ENCODE measurements at regions not wholly inside any gene's neighbourhood (a gene's known extent, or its start where the extent isn't known, plus 50 kb on each side); places are given as distances from the start of the nearest gene placed in this dataset.

GRCh38 chr17:13353590-13353989 lies 248.1 kb downstream of the HS3ST3A1 start:
- DNase-seq, result no peak

- DNase-seq, result no peak
Measured at GRCh38 chr17:13352747-13353415, 248.8 kb downstream of the HS3ST3A1 start.

GRCh38 chr17:13351046-13351445 lies 250.7 kb downstream of the HS3ST3A1 start:
- DNase-seq, result peak; percentile 57

GRCh38 chr17:13350466-13350865 lies 251.3 kb downstream of the HS3ST3A1 start:
- DNase-seq, result no peak

- DNase-seq, result peak; percentile 94
Measured at GRCh38 chr17:13346996-13347762, 254.6 kb downstream of the HS3ST3A1 start.

- no peak for DNase-seq
Measured at GRCh38 chr17:13346592-13346991, 255.1 kb downstream of the HS3ST3A1 start.

- DNase-seq, result peak; percentile 94
Measured at GRCh38 chr17:13346081-13346533, 255.6 kb downstream of the HS3ST3A1 start.

- DNase-seq, result no peak
Measured at GRCh38 chr17:13338421-13338820, 263.3 kb downstream of the HS3ST3A1 start.

GRCh38 chr17:13337864-13338371 lies 263.8 kb downstream of the HS3ST3A1 start:
- DNase-seq, result peak; percentile 78

- DNase-seq, result peak; percentile 65
Measured at GRCh38 chr17:13337151-13337550, 264.6 kb downstream of the HS3ST3A1 start.

GRCh38 chr17:13334374-13334773 lies 267.4 kb downstream of the HS3ST3A1 start:
- no peak for DNase-seq

- no peak for DNase-seq
Measured at GRCh38 chr17:13333661-13334060, 268.1 kb downstream of the HS3ST3A1 start.

- DNase-seq, result no peak
Measured at GRCh38 chr17:13332207-13332606, 269.5 kb downstream of the HS3ST3A1 start.

GRCh38 chr17:13329421-13329820 lies 272.3 kb downstream of the HS3ST3A1 start:
- no peak for DNase-seq

- DNase-seq, result no peak
Measured at GRCh38 chr17:13323990-13324389, 277.7 kb downstream of the HS3ST3A1 start.

- no peak for DNase-seq
Measured at GRCh38 chr17:13321951-13322701, 279.6 kb downstream of the HS3ST3A1 start.

- DNase-seq, result no peak
Measured at GRCh38 chr17:13320046-13320785, 281.5 kb downstream of the HS3ST3A1 start.

GRCh38 chr17:13316657-13317056 lies 285.1 kb downstream of the HS3ST3A1 start:
- no peak for DNase-seq

- DNase-seq, result peak; percentile 90
Measured at GRCh38 chr17:13311306-13311705, 290.4 kb downstream of the HS3ST3A1 start.

- no peak for DNase-seq
Measured at GRCh38 chr17:13310858-13311257, 290.9 kb downstream of the HS3ST3A1 start.

- peak; percentile 78 for DNase-seq
Measured at GRCh38 chr17:13306310-13306962, 288.6 kb upstream of the ELAC2 start.

GRCh38 chr17:13302983-13303382 lies 285.2 kb upstream of the ELAC2 start:
- no peak for DNase-seq
